Hippocampal formation (tissue), 2 donors: ENCODE measurements at regions not wholly inside any gene's neighbourhood (a gene's known extent, or its start where the extent isn't known, plus 50 kb on each side); places are given as distances from the start of the nearest gene placed in this dataset.

Source experiments
- DNase-seq, 2 donors: peaks; one replicate each; lab custom pipeline; 2025; lab: John Stamatoyannopoulos, UW

DNA sequence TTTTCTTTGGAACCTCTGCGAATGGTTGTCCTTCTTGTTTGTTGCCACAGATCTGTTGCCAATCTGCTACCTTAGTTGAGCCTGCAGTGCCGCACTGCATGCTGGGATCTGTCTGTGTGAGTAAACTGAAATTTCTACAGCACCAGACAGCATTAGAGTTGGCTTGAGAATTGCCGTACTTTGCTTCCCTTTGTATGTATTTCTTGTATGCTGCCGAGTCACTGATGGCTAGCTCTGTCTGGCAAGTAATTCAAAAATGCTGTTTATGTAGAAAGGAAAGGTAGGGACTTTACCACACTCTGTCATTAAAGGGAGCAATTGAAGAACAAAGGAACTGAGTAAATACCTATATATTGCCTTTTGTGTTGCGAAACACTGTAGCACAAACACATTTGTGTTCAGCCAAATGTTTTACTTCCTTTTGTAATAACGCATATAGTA lies 857.4 kb downstream of the USP25 start:
- DNase-seq: peak; percentile 59 to 72

DNA sequence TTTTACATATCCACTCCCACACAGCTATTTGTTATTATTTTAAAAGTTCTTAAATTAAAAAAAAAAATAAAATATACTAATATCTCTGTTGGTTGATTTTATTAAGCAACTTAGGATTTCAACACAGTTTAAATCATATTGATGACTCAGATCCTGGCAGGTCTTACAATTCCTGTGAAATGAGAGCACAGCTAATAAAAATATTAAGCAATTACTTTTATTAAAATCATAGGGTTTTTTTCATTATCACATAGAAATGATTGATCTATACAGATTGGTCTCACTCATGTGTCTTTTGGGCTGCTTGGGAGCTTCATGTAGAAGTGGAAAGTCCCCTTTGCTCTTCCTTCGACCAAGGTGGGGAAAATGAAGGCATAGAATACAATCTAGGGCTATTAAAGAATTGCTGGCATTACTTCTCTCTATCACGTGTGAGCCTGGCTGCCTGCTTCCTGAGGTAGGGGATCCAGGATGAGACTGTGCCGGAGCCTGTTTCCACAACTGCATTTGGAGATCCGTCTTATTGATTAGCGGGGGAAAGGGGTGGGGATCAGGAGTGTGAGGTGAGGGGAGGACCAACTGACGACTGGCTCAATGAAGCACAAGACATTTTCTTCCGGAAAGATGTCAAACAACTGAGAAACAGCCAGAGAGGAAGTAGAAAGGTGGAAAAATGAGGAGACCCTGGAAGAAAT lies 858.0 kb downstream of the USP25 start:
- DNase-seq: peak in 1 of 2 donors; percentile 32

DNA sequence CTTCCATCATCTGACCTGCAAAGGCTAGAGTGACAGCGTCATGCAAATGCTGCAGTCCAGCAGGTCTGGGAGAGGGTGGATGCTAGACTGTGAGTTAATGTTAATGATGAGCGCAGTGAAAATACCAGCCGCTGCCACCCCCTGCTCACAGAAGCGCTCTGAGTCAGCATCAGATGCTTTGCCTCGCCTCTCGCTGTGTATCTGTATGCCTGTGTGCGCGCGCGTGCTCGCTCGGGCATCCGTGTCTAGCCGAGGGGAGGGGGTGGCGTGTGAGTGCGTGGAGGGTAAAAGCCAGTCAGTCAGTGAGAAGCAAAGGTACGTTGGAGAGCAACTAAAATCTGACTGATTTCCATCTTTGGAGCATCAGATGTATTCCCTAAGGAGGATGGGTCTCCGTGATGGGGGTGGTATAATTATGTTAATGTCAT lies 858.7 kb downstream of the USP25 start:
- peak; percentile 79 to 86 for DNase-seq

DNA sequence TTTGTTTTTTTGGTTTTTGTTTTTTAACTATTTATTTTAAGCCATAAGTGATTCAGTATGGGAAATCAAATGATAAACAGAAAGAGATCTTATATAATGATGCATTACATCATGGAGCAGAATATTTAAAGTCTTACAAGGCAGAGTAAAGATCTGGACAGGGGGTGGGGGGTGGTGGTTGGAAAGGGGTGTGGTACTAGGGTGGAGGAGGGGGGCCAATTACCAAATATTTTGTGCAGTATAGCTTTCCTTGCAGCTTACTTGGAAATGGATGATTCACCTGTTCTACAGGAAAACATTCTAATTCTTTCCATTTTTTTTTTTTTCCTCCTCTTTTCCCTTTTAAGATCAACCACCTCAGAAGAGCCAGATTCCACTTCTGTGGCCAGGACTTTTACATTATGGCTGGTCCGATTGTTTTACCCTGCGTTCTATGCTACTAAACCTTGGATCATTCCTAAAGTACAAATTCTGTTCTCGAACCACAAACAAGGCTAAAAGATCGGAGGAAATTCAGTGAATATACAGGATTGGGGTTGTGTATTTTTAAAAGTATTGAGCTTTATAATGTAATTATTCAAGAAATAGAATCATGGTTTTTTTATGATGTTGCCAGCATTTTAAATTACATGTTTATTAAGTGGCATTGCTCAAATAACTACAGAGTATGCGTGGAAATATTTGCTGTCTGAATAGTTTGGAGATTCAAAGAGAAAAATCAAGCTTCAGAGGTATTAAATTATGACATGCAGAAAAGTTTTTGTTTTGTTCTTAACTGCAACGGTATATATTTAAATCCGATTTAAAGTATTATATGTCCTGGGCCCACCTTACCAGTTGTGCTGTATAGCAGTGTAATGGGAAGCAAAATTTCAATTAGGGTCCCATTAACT lies 859.5 kb downstream of the USP25 start:
- no peak for DNase-seq

DNA sequence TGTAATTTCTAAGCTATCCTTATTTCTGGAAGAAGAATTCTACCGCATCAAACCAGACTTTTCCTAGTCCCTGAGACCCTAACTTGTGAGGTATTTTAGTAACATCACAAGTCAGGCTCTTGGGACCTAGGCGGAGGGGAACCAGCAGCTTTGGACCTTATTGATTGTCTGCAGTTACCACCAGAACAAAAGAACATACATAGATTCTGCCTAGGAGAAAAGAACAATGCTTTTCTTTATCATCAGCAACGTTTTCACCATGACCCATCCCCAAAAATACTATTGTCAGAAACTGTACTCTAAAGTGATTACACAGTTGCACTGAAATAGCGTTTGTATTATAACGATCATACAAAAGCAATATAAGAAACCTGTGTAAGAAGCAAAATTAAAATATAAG lies 860.4 kb downstream of the USP25 start:
- no peak for DNase-seq

GRCh38 chr21:16590641-16591292 lies 861.0 kb downstream of the USP25 start:
- no peak for DNase-seq

- no peak for DNase-seq
Measured at GRCh38 chr21:16592381-16592780, 862.6 kb downstream of the USP25 start.

DNA sequence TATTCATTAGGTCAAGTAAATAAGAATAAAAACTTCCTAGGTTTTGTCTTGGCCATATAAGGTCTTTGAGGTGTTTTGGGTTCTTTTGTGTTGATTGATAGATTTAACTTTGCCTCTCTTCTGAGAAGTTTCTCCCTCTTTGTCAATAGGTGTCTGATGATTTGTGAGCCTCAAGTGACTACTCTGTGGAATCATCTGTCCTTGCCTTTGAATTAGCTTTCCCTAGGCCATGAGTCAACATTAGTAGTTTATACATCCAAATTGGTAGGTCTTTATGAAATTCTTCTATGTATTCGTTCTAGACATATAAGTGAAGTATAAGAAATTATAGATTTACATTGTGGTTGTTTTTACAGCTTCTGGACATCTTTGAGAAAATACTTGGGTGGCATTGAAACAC lies 864.4 kb downstream of the USP25 start:
- DNase-seq: no peak

- DNase-seq: no peak
Measured at GRCh38 chr21:16596369-16596768, 866.6 kb downstream of the USP25 start.

DNA sequence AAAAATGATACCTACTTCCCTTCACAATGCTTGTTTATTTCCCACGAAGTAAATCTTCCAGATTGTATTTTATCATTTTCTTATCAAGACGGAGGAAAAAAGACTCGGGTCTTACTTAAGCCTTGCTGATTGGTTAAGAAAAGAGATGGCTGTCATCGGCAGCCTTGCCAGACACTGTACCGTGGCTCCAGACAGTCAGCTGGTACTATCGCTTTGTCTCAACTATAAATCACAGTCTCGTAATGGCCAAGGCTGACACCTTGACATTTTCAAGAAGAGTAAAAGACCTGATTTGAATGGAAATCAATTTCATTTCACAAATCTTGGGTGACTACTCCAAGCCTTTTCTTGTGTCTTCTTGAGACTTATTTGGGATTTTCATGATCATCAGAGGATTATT lies 868.0 kb downstream of the USP25 start:
- no peak for DNase-seq

DNA sequence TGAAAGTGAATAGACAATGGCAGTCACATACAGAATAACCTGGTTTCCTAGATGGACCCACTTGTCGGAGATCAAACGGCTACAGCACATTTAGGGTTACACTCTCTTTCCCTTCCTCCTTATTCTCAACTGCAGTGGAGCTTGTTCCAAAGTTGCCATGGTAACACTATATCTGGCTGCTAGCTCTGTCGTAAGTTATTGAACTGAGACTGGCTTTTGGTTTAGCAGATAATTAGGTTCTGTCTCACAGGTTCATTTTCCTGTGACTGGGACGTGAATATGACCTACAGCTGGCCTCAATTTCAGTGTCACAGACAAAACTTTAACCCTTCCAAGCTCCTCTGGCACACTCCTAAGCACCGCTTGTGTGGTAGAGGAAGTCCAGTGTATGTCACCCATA lies 875.8 kb downstream of the USP25 start:
- peak in 1 of 2 donors; percentile 59 for DNase-seq

DNA sequence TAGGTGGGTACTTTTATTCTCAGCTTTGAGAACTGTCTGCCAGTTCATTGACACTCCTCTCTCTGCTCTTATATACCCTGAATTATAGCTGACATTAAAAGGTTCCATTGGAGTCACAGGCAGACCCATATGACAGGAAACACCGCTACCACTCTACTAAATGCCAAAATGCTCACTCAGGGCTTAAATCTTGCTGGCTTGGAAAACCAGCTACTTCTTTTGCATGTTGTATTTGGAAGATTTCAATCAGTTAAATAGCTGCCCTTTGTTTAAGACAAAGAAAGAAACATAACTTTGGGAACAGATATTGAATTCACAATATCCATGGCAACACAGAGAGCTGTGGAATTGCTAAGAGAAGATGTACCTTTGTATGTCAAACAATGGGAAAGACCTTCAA lies 876.5 kb downstream of the USP25 start:
- no peak for DNase-seq

DNA sequence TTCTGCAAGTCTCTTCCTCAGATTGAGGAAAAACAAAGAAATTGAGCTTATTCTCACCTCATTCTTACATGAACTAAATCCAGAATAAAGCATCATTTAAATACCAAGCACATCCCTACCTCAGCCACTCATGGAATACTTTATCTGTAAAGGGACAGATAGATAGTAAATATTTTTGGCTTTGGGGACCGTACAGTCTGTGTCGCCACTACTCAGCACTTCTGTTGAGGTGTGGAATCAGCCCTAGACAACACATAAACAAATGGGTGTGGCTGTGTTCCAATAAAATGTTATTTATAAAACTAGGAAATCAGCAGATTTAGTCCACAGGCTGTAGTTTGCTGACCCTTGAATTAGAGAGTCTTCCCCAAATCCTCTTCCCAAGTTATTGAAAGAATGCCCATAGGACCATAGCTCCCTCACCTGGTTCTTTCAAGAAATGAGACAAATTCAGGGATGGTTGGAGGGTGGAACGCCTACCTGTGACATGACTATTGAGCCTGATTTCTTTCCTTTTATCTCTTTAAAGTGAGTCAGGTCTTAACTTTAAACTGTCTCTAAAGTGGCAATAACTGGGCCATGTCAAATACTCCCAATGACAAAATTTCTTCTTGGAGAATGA lies 878.5 kb downstream of the USP25 start:
- DNase-seq: no peak

- DNase-seq: no peak
Measured at GRCh38 chr21:16619281-16619680, 889.5 kb downstream of the USP25 start.

DNA sequence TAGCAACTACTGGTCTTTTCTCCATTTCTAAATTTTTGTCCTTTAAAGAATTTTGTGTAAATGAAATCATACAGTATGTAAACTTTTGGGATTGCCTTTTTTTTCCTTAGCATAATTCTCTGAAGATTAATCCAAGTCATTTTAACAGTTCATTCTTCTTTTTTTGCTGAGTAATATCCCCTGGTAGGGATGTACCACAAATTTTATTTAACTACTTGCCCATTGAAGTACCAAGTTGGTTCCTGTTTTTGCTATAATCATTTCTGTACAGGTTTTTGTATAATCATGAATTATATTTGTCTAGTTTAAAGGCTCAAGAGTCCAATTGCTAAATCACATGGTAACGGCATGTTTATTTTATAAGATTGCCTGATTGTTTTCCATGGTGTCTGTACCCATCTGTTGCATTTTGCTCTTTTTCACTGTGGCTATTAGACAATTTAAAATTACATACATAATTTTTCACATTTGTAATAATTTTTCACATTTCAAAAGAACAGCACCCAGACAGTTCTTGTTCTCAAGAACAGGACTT lies 891.1 kb downstream of the USP25 start:
- DNase-seq: no peak

DNA sequence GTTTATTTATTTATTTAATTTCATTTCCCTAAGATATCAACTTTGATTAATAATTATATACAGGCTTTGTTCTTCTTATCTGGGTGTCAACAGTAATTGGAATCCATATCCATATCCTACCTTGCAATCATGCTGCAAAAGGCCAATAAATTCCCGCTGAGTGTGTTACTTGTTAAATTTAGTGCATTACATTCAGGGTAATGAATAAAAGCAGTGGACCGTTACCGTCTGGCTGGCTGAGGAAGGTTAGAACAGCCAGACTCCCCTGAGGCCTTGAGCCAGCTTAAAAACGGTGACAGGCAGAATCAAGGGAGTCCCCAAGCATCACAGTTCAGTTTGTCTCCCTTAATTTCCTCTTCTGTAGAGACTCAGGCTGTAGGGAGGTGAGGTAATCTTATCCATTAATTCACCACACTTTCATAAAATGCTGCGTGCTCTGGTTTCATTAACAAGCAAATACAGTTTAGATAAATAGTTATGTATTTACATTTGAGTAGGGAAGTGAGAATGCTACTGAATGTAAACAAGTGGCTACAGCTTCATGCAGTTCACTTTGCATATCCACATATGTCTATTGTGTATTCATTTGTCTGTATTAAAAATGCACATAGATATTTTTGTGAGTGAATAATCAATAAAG lies 888.2 kb upstream of the CXADR start:
- DNase-seq: no peak

GRCh38 chr21:16625491-16625890 lies 887.4 kb upstream of the CXADR start:
- DNase-seq: no peak

GRCh38 chr21:16633831-16634459 lies 878.9 kb upstream of the CXADR start:
- DNase-seq: no peak

GRCh38 chr21:16634515-16634914 lies 878.3 kb upstream of the CXADR start:
- DNase-seq: no peak

- DNase-seq: no peak
Measured at GRCh38 chr21:16640297-16641027, 872.4 kb upstream of the CXADR start.
